ENCODE measurements at regions not wholly inside any gene's neighbourhood (a gene's known extent, or its start where the extent isn't known, plus 50 kb on each side); places are given as distances from the start of the nearest gene placed in this dataset.

GRCh38 chr15:39157882-39158281 lies 423.0 kb upstream of the THBS1 start:
- DNase-seq, result no peak

GRCh38 chr15:39159833-39160232 lies 421.0 kb upstream of the THBS1 start:
- no peak for DNase-seq

DNA sequence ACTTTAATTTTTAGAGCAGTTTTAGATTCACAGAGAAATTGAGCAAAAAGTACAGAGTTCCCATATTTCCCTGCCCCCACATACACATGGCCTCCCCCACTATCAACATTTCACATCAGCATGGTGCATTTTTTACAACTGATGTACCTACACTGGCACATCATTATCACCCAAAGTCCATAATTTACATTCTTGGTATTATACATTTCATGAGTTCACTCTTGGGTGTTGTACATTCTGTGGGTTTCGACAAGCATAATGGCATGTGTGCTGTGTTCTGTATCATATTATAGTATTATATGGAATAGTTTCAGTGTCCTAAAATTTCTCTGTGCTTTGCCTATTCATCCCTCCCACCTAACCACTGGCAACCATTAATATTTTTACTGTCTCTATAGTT lies 419.8 kb upstream of the THBS1 start:
- no peak for DNase-seq

GRCh38 chr15:39165020-39165706 lies 415.7 kb upstream of the THBS1 start:
- DNase-seq, result no peak

- no peak for DNase-seq
Observed at GRCh38 chr15:39167164-39168058, 413.5 kb upstream of the THBS1 start.

- DNase-seq, result peak; percentile 19 to 29
Observed at GRCh38 chr15:39171944-39172368, 408.9 kb upstream of the THBS1 start.

GRCh38 chr15:39172380-39173281 lies 408.2 kb upstream of the THBS1 start:
- DNase-seq, result no peak

DNA sequence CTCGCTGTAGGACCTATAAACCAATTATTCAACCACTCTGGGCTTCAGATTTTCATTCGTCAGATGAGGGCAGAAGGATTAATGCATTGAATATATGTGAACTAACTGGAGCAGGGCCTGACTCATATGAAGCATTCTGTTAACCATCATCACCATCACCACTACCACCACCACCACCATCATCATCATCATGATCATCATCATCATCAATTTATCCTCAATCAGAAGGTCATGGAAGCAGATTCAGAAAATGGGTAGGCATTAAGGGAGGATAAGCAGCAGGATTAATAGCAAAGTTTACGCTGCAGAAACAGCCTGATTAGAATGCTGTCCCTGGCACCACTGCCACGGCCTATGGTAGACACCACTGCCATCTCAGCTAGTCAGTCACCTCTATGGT lies 407.5 kb upstream of the THBS1 start:
- DNase-seq, result no peak

GRCh38 chr15:39174332-39174731 lies 406.5 kb upstream of the THBS1 start:
- no peak for DNase-seq

DNA sequence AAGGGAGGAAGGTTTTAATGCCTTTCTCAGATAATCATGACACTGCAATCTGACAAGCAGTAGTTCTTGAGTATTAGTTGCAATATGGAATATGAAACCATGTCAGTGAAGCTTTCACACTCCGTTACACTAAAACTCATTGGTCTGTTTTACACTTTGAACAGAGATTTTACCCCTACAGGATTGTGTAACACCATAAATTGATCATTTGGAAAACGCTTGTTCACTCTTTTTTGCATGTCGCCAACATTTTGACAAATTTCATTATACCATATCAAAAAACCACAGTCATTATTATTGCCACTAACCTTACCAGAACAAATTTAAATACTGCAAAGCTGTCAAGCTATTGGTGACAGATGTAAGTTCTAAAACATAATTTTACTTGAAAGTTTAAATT lies 404.8 kb upstream of the THBS1 start:
- no peak for DNase-seq

DNA sequence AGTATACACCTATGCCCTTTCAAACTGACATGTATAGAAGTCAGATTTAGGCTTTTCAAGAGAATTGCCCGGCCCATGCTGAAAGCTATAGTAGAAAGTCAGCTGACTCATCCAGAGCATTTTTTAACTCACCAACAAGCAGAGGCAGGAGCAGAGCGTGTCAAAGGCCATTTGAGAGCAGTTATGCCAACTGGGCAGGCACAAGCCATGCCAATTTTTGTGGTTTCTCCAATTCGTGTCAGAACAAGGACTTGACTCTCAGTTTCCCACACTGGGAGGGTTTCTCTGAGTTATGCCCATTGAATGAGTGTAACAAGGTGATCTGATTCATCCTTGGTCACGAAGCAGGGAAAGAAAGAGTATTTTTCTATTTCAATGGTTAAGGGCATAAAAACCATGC lies 403.3 kb upstream of the THBS1 start:
- no peak for DNase-seq

- DNase-seq, result no peak
Observed at GRCh38 chr15:39180030-39180429, 400.8 kb upstream of the THBS1 start.

DNA sequence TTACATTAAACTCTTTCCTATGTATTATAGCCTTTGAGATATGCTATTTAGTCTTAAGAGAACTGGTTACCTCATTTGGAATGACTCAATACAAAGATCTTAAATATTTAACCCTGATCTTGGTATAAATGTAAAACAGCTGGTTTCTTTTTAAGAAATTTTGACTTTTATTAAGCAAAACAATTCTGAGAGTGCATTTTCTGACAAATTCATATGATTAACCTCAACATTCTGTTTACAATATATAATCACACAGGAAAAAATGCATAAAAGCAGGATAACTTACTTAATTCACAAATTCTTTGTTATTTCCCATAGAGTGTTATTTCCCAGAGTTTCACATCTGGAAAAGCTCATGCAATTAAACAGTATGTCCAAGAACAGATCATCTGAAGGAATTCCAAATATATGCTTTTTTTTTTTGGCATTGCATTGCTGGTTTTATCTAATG lies 400.4 kb upstream of the THBS1 start:
- no peak for DNase-seq

DNA sequence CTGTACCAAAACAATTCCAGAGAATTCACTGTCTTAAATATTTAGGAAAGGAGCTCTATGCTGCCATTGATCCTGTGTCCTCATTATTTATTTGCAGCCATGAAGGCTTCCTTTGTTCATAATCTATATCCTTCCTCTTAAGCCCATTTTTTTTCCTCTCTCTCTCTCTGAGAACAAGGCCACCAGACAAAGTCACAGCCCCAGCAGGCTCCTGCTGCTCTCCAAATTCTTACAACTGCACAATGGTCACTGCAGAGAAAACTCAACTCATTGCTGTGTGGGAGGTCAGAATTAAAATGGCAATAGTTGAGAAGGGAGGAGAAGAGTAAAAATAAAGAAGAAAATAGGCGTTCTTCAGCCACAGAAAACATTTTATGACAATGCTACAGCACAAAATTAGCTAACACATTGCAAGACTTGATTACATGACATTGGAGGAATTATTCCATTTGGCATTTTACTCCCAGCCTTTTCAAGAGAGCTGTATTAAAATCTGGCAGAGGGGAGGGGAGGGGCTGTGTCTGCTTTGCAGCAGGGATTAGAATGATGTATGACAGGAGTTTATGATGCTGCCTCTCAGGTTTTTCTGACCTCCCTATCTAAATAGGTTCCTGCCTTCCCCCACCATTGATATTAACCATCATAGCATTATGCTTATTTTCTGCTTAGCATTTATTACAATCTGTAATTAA lies 399.7 kb upstream of the THBS1 start:
- no peak for DNase-seq

GRCh38 chr15:39181940-39182339 lies 398.9 kb upstream of the THBS1 start:
- DNase-seq, result no peak

- no peak for DNase-seq
Observed at GRCh38 chr15:39183164-39183881, 397.6 kb upstream of the THBS1 start.

DNA sequence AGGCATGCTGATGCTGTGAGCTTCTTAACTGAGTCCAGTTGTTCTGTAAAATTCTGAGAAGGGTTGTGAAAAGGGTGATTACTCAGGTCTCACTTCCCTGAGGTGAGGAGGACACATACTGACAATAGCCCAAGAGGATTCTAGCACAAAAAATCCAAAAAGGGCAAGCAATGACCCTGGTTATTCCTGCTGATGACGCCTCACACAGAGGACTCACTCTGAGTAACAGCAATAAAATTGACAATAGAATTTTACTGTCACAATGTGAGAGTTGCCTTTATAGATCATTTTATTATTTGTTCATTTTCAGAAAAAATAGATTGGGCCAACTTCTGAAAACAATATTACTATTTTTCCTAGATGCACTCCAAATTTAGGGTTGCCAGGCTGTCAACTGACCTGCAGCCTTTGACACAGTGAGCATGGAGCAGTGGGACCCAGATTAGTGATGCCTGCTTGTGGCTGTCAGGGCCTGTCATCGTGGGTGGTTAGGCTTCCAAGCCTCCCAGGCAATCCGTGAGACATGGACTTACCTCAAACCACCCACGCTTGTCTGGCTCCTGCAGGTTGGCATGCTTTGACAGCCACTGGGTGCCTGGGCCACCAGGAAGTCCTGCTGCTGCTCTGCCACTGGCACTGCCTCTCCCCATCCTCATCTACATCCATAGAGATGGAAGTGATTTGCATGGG lies 396.0 kb upstream of the THBS1 start:
- DNase-seq, result no peak

GRCh38 chr15:39188314-39188713 lies 392.6 kb upstream of the THBS1 start:
- no peak for DNase-seq

- DNase-seq, result no peak
Observed at GRCh38 chr15:39188930-39189329, 391.9 kb upstream of the THBS1 start.

DNA sequence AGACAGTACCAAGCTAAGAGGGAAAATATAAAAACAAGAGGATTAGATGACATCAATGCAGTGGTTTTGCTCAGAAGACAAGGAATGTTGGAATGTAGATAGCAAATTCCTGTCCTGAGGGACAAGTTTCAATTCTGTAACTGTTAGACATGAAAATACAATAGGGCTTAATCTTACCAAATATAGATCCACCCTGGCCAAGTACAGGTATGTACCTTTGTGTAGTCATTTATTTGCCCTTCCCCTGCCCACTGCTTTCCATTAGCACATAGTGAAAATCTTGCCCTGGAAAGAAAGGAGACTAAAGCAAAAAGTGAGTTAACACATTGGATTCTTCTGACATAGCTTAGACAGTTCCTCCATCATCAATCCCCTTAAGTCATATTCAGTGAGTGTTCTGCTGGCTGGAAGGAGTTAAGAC lies 389.0 kb upstream of the THBS1 start:
- no peak for DNase-seq

GRCh38 chr15:39192351-39192750 lies 388.5 kb upstream of the THBS1 start:
- DNase-seq, result no peak
